HL-60 (cell line): ENCODE measurements at regions not wholly inside any gene's neighbourhood (a gene's known extent, or its start where the extent isn't known, plus 50 kb on each side); places are given as distances from the start of the nearest gene placed in this dataset.

Experiments used
- DNase-seq, 2 experiments: peaks; one replicate each; pipeline ENCODE4 v3.0.0-alpha.2; 2010 to 2020; ENCODE audit warnings: low read depth in 1 of 2, low spot score in 1 of 2
- H3K27ac ChIP-seq: fragments of 250-450 bp; sonication (Bioruptor Pico); replicated peaks from 2 replicates; pipeline ENCODE4 v1.5.1; 2020; ENCODE audit warnings: mild to moderate bottlenecking, moderate library complexity
- H3K27me3 ChIP-seq: fragments of 250-450 bp; sonication (Bioruptor Pico); 2 replicates; pipeline ENCODE4 v1.5.1; 2021; ENCODE audit warnings: mild to moderate bottlenecking, moderate library complexity; ENCODE audit not compliant: insufficient read depth, poor library complexity, severe bottlenecking
- H3K4me3 ChIP-seq: replicated peaks from 2 replicates; pipeline ENCODE4 v1.5.1; 2011; ENCODE audit warnings: mild to moderate bottlenecking, control low read depth, low read length; ENCODE audit not compliant: insufficient read depth
- CTCF ChIP-seq: IDR thresholded peaks from one replicate; pipeline ENCODE4 v1.5.1; 2011; ENCODE audit warnings: low read length, control low read depth, inconsistent platforms; ENCODE audit not compliant: insufficient read depth
- GABPA ChIP-seq: IDR thresholded peaks from 2 replicates; pipeline ENCODE4 v1.6.1; 2012; ENCODE audit warnings: low read depth
- POLR2AphosphoS5 ChIP-seq: IDR thresholded peaks from 2 replicates; pipeline ENCODE4 v1.6.1; 2012; ENCODE audit warnings: low read depth
- REST ChIP-seq: IDR thresholded peaks from 2 replicates; pipeline ENCODE4 v1.6.1; 2012; ENCODE audit warnings: low read depth; ENCODE audit not compliant: insufficient replicate concordance
- SPI1 ChIP-seq: IDR thresholded peaks from 2 replicates; pipeline ENCODE4 v1.6.1; 2012; ENCODE audit warnings: low read depth, mild to moderate bottlenecking, borderline replicate concordance

GRCh38 chr5:144011388-144011787, 159.1 kb downstream of the YIPF5 start:
- H3K4me3 ChIP-seq, result no peak overlapping the region
- H3K27me3 ChIP-seq, result no peaks in the 10 kb centered on the region
- DNase-seq, result no peak
- no peak overlapping the region for H3K27ac ChIP-seq
- TF ChIP-seq CTCF (no peak), REST (no peak), POLR2AphosphoS5 (no peak), GABPA (no peak), SPI1 (no peak)

- no peaks in the 10 kb centered on the region for H3K27me3 ChIP-seq
- no peak overlapping the region for H3K4me3 ChIP-seq
- H3K27ac ChIP-seq, result no peak overlapping the region
- DNase-seq, result no peak
- TF ChIP-seq POLR2AphosphoS5 (no peak), CTCF (no peak), REST (no peak), GABPA (no peak), SPI1 (no peak)
These were observed 156.6 kb downstream of the YIPF5 start for GRCh38 chr5:144013816-144014215.

- no peak for DNase-seq
- no peak overlapping the region for H3K4me3 ChIP-seq
- H3K27me3 ChIP-seq, result no peaks in the 10 kb centered on the region
- no peak overlapping the region for H3K27ac ChIP-seq
- no peak for TF ChIP-seq REST
- no peak for TF ChIP-seq CTCF
- TF ChIP-seq SPI1, result no peak
- no peak for TF ChIP-seq GABPA
- no peak for TF ChIP-seq POLR2AphosphoS5
These were observed 154.5 kb downstream of the YIPF5 start for GRCh38 chr5:144015961-144016360.
